Activated naive CD4-positive, alpha-beta T cell treated with anti-CD3 and anti-CD28 coated beads, Interleukin-2, amount 50 U/mL, for 72 hours (primary cell): ENCODE measurements at regions not wholly inside any gene's neighbourhood (a gene's known extent, or its start where the extent isn't known, plus 50 kb on each side); places are given as distances from the start of the nearest gene placed in this dataset.

Experiments used
- ATAC-seq, 2 donors: fragments of 150-1000 bp; cut with Tn5 transposase; 2 replicates each; pipeline ENCODE4 v1.10.0; 2021; ENCODE audit warnings: mild to moderate bottlenecking in 2 of 2, moderate library complexity in 2 of 2
- DNase-seq, 2 donors: peaks; one replicate each; pipeline ENCODE4 v3.0.0; 2021 to 2022; ENCODE audit warnings: low spot score in 2 of 2
- H3K27ac Mint-ChIP-seq, 2 donors: one replicate each; pipeline ENCODE4 v1.8.0; 2022; ENCODE audit warnings: mild to moderate bottlenecking in 2 of 2, mixed read lengths in 2 of 2
- H3K36me3 Mint-ChIP-seq, 2 donors: one replicate each; pipeline ENCODE4 v1.8.0; 2022; ENCODE audit warnings: mixed read lengths in 2 of 2
- H3K9me3 Mint-ChIP-seq, 2 donors: one replicate each; pipeline ENCODE4 v1.8.0; 2022; ENCODE audit warnings: mixed read lengths in 2 of 2

DNA sequence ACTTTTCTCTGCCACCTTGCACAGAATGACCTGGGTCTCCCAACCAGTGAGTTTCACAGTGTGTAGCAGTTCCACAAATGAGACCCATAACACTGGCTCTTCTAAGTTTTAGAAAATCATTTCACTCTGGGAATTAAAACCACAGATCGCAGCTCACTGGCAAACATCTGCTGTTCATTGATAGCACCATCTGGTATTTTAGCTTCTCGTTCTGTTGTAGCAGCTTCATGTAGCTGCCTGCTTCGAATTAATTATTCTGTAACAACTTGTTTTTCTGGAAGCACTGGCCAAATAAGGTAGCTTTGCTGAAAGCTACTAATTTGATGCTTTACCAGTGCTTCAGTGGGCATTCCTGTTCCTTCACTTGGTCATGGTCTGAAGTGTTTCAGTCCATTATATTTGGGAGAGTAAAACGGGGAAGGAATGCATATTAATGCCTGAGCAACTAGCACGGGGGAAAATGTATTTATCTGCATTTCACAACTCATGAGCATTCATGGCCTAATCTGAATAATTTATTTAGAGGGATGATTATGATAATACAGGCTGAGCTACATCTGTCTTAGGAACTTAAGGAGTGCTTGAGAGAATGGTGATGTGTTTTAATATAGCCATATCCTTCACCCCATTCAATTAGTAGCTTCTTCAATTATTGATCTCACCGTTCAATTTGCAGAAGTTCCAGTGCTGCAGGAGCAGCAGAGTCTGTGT is 447.4 kb downstream of the XPNPEP1 start:
- DNase-seq, result no peak
- no peak overlapping the region for H3K27ac Mint-ChIP-seq
- H3K9me3 Mint-ChIP-seq, result no peaks in the 10 kb centered on the region
- no peak for ATAC-seq
- H3K36me3 Mint-ChIP-seq, result no peaks in the 10 kb centered on the region

DNA sequence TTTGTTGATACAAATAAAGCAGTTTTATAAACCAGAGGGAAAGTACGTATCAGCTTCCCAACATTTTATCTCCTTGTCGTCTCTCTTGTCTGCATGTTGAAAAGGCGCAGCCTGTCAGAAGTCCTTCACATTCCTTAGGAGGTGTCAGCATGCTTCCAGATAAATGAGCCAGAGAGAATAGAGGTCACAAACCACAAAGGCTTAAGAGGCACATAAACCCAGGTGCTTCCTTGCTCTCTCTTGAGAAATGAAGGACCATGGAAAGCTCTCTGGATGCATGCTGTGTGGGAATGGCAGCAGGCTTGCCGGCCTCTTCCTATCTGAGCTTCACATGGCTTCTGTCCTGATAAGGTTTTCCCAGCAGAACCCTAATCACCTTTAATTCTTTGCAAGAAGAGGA is 448.5 kb downstream of the XPNPEP1 start:
- no peak for ATAC-seq
- Mint-ChIP-seq H3K27ac (no peak overlapping the region), H3K36me3 (no peaks in the 10 kb centered on the region), H3K9me3 (no peaks in the 10 kb centered on the region)
- no peak for DNase-seq

DNA sequence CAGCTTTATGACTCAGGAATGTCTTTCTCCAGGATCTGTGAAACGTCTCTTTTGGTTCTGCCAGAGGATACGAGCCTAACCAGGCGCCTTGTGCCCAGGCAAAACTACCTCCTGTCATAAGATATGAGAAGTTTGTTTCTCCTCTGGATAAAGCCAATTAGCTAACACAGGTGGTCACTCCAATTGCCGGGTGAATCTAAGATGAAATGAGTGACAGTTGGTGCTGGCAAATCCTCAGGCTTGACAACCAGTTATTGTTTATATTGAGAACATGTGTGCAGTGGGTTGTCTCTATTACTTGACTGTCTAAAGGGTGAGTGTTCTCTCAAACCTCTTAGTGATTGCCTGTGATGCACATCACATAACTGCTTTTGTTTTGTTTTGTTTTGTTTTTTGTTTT is 449.1 kb downstream of the XPNPEP1 start:
- no peak for ATAC-seq
- Mint-ChIP-seq H3K9me3 (no peaks in the 10 kb centered on the region), H3K36me3 (no peaks in the 10 kb centered on the region), H3K27ac (no peak overlapping the region)
- DNase-seq, result no peak

DNA sequence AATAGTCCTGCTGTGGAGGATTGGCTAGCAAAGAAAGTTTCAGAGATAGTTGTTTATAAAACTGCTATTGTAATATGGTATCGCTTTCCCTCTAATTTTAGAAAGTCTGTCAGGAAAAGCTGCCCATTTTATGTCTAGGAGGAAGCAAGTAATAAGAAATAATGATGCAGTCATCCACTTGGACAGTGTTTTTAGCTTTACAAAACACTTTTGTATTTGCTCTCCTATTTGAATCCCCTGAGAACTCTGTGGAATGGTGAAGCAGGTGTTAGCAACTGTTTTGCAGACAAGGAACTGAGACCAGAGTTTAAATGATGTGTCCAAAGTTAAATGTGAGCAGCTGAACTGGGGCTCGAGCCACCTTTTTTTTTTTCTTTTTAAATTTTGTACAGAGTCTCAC is 455.8 kb downstream of the XPNPEP1 start:
- no peak overlapping the region for H3K27ac Mint-ChIP-seq
- ATAC-seq (no peak), DNase-seq (no peak)
- peaks cover 3 to 5% of the 10 kb centered on the region in 2 donors for H3K9me3 Mint-ChIP-seq
- H3K36me3 Mint-ChIP-seq, result no peaks in the 10 kb centered on the region

DNA sequence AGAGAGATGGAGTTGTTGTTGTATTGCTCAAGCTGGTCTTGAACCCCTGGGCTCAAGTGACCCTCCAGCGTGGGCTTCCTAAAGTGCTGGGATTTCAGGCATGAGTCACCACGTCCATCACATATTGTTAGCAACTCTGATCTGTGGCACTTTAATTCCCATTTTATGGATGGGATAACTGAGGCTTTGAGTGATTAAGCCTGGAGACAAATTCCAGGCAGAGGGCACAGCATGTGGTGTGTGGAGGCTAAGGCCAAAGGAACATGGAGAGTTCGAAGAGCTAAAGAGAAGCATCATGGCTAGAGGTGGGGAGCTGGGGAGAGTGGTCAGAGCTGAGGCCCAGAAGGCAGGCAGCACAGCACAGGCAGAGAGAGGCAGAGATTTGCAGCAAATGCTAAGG is 458.4 kb downstream of the XPNPEP1 start:
- no peak for DNase-seq
- H3K36me3 Mint-ChIP-seq, result no peaks in the 10 kb centered on the region
- H3K27ac Mint-ChIP-seq, result no peak overlapping the region
- no peak for ATAC-seq
- peaks cover 3 to 5% of the 10 kb centered on the region in 2 donors for H3K9me3 Mint-ChIP-seq

DNA sequence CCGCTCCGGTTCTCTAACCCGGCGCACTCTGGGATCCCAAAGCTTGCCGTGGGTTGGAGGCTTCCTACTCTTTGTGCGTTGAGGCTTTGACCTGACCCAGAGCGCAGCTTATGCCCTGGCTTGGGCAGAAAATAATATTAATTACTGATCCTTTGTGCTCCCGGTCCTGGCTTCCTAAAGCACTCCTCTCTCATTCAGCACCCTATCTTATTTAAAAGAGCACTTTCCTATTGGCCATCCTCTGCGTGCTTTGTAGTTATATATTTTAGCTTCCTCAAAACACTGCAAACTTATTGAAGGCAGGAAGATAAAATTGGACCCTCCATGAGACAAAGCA is 466.0 kb downstream of the XPNPEP1 start:
- Mint-ChIP-seq H3K27ac (no peak overlapping the region), H3K36me3 (peaks cover 6% of the 10 kb centered on the region in 2 donors), H3K9me3 (peaks cover 0 to 4% of the 10 kb centered on the region in 2 donors)
- DNase-seq, result no peak
- no peak for ATAC-seq

DNA sequence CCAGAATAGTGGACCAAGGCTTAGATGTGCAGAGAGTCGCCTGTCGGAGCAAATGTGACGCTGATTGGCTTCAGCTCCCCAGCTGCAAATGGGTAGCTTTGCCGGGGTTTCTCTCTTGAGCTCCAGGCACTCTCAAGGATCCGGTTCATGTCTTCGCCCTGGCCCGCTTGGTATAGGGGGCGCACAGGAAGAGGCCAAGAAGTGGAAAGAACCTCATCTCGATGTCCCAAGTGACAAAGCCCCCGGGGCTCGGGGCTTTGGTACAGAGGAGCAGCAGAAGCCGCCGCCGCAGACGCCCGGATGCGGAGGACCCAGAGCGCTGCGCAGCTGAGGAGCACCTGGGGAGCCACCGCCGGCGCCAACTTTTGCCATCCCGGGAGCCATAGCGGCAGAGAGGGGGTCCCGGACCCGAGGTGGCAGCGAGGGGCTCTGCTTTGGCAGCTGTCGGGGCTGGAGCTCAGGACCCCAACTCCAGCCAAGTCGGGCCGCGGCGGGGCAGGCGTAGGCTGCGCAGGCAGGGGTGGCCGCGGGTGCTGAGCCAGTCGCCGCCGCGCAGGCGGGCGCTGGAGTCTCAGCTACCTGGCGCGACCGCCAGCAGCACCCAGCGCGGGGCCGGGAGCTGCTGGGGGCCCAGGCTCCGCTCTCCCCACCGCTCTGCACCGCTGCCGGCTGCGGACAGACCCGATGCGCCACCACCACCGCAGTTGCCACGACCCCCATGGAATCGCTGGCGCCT is 466.6 kb downstream of the XPNPEP1 start:
- Mint-ChIP-seq H3K36me3 (peaks cover 6% of the 10 kb centered on the region in 2 donors), H3K27ac (no peak overlapping the region), H3K9me3 (peaks cover 0 to 4% of the 10 kb centered on the region in 2 donors)
- no peak for DNase-seq
- no peak for ATAC-seq

DNA sequence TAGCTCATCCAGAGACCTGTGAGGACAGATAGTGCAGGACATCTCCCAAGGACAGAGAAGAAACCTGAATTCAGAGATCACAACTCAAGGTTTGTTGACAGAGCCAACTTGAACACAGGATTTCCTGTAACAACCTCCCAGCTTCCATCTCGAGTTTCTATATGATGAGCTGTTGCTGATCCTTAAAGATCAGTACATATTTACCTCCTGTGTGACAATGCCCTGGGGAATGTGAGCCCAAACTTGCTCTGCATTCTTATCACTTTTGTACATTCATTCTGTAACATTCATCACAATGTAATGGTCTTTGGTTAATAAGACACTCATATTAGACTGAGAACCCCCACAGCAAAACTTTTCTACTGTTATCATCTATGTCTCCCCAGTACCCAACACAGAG is 468.6 kb downstream of the XPNPEP1 start:
- DNase-seq, result no peak
- no peak for ATAC-seq
- H3K36me3 Mint-ChIP-seq, result peaks cover 6% of the 10 kb centered on the region in 2 donors
- no peak overlapping the region for H3K27ac Mint-ChIP-seq
- peaks cover 0 to 4% of the 10 kb centered on the region in 2 donors for H3K9me3 Mint-ChIP-seq

DNA sequence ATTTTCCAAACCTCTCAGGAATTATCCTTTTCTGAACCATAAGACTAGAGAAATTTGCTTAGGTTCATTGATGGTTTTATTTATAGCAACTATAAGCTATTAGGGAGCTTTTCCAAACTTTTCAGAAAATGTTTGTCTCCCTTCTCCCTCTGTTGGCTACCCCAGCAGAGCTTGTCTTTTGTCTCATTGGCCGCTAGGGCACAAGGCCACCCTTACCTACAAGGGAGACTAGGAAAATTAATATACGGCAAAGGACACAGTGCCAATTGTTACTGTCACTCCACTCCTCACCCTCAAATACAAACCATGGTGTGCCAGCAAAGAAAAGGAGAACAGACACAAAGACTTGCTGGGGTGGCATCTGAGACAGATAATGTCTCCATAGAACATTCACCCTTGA is 471.4 kb downstream of the XPNPEP1 start:
- ATAC-seq (no peak), DNase-seq (no peak)
- no peak overlapping the region for H3K27ac Mint-ChIP-seq
- no peaks in the 10 kb centered on the region for H3K36me3 Mint-ChIP-seq
- peaks cover 0 to 4% of the 10 kb centered on the region in 2 donors for H3K9me3 Mint-ChIP-seq

DNA sequence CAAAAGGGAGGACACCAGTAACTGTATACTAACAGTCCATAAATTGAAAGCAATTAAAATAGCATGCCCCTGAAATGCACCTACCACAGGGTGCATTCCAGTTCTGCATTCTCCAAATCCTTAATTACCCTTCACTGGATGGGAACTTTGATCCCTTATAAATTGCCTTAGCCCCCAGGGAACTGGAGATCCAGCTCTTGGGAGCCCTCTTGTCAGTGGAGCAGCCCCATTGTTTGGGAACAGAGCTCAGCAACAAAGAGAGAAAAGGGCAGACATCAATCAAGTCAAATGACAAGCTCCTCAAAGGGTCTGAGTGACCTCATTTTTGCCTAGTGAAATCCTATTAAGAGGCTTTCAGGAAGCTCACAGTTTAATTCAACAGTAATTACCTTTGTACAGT is 472.6 kb downstream of the XPNPEP1 start:
- no peak overlapping the region for H3K27ac Mint-ChIP-seq
- no peak for ATAC-seq

DNA sequence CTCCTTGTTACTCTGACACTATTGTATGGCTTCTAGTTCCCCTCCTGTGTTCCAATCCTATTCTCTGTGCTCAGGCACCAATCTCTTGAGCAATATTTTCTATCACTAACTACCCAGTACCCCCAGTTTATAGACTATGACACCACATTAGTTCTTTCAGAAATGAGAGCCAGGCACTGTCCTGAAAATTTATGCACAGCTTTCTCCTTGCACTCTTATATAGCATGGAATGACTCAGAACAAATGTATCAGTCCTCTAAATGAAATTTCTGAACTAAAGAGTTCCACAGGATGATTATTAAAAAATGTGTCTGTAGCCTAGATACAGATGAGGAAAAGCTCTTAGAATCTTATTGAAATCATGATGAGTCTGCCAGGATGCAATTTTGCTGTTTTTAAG is 489.9 kb downstream of the XPNPEP1 start:
- no peaks in the 10 kb centered on the region for H3K36me3 Mint-ChIP-seq
- H3K9me3 Mint-ChIP-seq, result no peaks in the 10 kb centered on the region
- no peak overlapping the region for H3K27ac Mint-ChIP-seq
- DNase-seq, result no peak
- no peak for ATAC-seq

More for the DNA sequence above, 472.6 kb downstream of the XPNPEP1 start:
- H3K9me3 Mint-ChIP-seq, result peaks cover 0 to 3% of the 10 kb centered on the region in 2 donors
- no peak for DNase-seq
- H3K36me3 Mint-ChIP-seq, result no peaks in the 10 kb centered on the region

DNA sequence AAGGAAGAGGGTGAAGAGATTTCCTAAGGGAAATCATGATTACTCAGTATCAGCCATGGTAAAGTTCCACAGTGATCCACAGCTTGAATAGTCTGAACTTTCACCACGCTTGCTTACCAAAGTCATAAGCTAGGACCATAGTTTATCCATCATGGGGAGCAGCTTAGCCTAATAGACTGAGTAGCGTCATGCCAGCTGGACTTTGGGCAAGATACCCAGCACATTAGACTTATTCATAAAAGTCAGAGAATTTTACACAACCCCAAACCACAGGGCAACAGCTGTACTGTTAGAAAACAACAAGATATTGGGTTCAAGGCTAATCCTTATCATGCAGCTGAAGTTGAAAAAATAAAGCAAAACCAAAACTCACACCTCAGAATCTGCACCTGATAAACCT is 491.0 kb downstream of the XPNPEP1 start:
- H3K36me3 Mint-ChIP-seq, result no peaks in the 10 kb centered on the region
- DNase-seq, result no peak
- no peak overlapping the region for H3K27ac Mint-ChIP-seq
- H3K9me3 Mint-ChIP-seq, result no peaks in the 10 kb centered on the region
- no peak for ATAC-seq

DNA sequence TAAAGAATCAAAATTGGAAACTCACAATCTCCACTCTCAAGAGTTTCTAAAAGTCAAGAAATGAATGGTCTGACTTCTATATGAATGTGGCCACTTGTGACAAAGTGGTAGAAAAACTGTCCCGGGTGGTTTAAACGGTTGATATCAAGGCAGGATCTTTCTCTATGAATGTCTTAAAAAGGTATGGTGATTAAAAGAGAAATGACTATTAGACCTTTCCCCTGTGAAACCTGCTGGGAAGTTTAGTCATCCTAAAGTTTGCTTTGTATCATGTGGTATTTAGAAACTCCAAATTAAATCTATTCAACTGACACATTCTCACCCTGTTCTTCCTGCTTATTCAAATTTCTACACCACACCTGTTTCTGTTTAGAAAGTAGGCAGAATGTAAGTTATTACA is 492.5 kb downstream of the XPNPEP1 start:
- no peak for DNase-seq
- no peak overlapping the region for H3K27ac Mint-ChIP-seq
- H3K36me3 Mint-ChIP-seq, result no peaks in the 10 kb centered on the region
- peak in 1 of 2 donors; percentile 35 for ATAC-seq
- H3K9me3 Mint-ChIP-seq, result no peaks in the 10 kb centered on the region

DNA sequence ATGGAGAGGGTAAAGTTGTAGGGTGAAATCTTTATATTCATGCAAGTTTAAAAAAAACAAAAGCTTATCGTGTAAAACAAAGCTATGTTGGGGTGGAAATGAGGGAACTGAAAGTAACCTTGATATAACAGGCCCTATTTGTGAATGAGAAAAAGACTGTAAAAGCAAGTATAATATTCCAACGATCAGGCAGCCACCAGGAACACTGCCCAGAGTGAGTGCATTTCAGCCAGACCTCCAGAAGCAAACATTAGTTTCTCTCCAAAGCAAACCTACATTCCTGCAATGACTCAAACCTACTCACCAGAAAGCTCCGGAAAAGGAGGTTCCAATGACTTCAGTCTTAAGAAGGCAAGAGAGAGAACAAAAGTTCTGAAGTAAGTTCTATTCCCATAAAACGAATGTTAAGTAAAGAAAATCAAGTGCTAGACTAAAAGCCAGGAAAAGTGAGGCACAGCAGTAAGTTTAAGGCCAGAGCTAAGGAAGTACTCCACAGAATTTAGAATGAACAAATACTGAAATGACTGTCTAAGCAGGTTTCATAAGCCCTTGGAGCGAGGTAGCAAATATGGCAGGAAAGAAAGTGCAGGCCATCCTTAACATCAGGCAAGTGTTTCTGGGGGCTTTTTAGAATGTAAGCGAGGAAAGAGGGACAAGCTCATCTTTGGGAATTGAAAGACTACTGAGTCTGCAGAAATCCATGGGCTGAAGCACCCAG is 493.1 kb downstream of the XPNPEP1 start:
- no peaks in the 10 kb centered on the region for H3K36me3 Mint-ChIP-seq
- no peak overlapping the region for H3K27ac Mint-ChIP-seq
- no peak for DNase-seq
- no peak for ATAC-seq
- H3K9me3 Mint-ChIP-seq, result no peaks in the 10 kb centered on the region

DNA sequence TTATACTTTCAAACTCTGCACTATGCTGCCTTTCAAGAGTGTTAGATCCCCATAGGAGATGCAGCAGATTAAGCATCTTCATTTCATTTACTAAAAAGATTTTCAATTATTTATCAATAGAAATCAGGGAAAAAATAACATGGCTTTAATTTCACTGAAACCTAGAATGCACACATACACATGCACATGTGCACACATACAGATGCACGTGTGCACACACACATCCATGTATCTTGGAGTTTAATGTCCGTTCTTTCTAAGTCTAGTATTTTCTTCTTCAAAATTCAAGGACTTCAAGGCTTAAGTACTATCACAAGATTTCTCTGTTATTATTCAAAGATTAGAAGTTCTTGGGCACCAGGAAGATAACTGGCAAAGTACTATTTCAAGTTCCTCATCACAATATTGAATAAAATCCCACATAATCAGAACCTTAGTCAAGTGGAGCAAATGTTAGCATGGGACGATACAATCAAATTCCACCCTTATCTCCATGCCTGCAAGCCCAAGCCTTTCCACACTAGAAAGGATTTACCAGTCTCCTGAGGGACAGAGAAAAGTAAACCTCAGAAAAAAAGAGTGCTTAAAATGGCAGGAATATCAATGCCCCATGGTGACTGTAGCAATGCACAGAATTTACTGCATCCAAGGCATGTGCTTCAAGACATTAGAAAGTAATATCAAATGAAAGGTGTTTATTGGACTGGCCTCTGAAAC is 494.4 kb downstream of the XPNPEP1 start:
- no peak for ATAC-seq
- DNase-seq, result no peak
- Mint-ChIP-seq H3K27ac (no peak overlapping the region), H3K36me3 (no peaks in the 10 kb centered on the region), H3K9me3 (no peaks in the 10 kb centered on the region)

DNA sequence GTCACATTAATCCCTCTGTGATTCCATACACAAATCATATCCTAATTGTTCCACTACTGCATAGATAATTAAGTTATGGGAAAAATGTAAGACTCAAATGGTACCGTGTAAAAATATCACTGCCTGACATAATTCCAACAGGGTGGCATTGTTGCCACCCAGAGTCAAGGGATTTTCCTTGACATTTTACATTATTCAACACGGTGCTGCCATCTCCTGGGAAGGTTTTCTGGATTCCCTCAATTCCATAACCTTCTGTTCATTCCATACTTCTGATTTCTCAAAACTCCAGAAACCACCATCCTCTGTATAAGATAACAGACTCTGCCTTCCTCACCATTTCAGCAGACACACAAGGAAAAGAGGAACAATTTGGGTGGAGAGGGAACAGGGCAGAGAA is 495.9 kb downstream of the XPNPEP1 start:
- Mint-ChIP-seq H3K9me3 (no peaks in the 10 kb centered on the region), H3K27ac (no peak overlapping the region), H3K36me3 (no peaks in the 10 kb centered on the region)
- ATAC-seq (no peak), DNase-seq (no peak)

DNA sequence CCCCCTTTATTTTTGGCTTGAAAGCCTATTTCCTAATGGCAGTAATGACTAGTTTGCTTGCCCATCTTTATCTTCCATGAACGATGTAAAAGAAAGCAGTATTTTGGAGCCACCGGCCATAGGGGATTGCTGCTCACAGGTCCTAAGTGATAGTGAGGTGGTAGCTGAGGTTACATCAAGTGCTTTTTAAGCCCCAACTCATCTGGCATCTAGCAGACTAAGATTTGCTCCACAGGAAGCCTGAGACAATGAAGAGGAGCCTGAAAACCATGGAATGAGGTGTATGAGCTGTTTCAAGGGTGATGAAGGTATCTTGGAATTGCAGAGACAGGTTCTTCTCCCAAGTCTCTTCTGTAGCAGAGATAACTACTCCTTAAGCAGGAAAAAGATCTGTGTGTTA is 496.3 kb downstream of the XPNPEP1 start:
- Mint-ChIP-seq H3K36me3 (no peaks in the 10 kb centered on the region), H3K27ac (no peak overlapping the region), H3K9me3 (no peaks in the 10 kb centered on the region)
- ATAC-seq (no peak), DNase-seq (no peak)
